Glutamatergic neuron (in vitro differentiated cells): ENCODE measurements at regions not wholly inside any gene's neighbourhood (a gene's known extent, or its start where the extent isn't known, plus 50 kb on each side); places are given as distances from the start of the nearest gene placed in this dataset.

ENCODE experiments used
- DNase-seq: peaks from one replicate; pipeline ENCODE4 v3.0.0; 2022
- H3K27ac Mint-ChIP-seq: one replicate; pipeline ENCODE4 v1.8.0; 2020; ENCODE audit warnings: mild to moderate bottlenecking, mixed read lengths, inconsistent platforms; ENCODE audit not compliant: unreplicated experiment
- H3K27me3 Mint-ChIP-seq: one replicate; pipeline ENCODE4 v1.8.0; 2020; ENCODE audit warnings: mild to moderate bottlenecking, moderate library complexity, mixed read lengths, inconsistent platforms; ENCODE audit not compliant: unreplicated experiment
- H3K36me3 Mint-ChIP-seq: one replicate; pipeline ENCODE4 v1.8.0; 2020; ENCODE audit warnings: mild to moderate bottlenecking, mixed read lengths, inconsistent platforms; ENCODE audit not compliant: unreplicated experiment
- H3K4me1 Mint-ChIP-seq: one replicate; pipeline ENCODE4 v1.8.0; 2020; ENCODE audit warnings: mild to moderate bottlenecking, low read depth, mixed read lengths, inconsistent platforms; ENCODE audit not compliant: unreplicated experiment
- H3K4me3 Mint-ChIP-seq: one replicate; pipeline ENCODE4 v1.8.0; 2020; ENCODE audit warnings: mild to moderate bottlenecking, mixed read lengths, inconsistent platforms; ENCODE audit not compliant: unreplicated experiment
- H3K9me3 Mint-ChIP-seq: one replicate; pipeline ENCODE4 v1.8.0; 2020; ENCODE audit warnings: mild to moderate bottlenecking, moderate library complexity, mixed read lengths, inconsistent platforms; ENCODE audit not compliant: unreplicated experiment
- CTCF ChIP-seq: fragments of 200-600 bp; sonication (generic); IDR thresholded peaks from one replicate; pipeline ENCODE4 v1.5.0; 2021; ENCODE audit not compliant: partially characterized antibody, unreplicated experiment

- Mint-ChIP-seq H3K9me3 (no peaks in the 10 kb centered on the region), H3K27ac (no peak overlapping the region), H3K4me3 (no peak overlapping the region), H3K36me3 (no peaks in the 10 kb centered on the region), H3K4me1 (no peaks in the 10 kb centered on the region), H3K27me3 (peaks cover 4% of the 10 kb centered on the region)
- TF ChIP-seq CTCF: no peak
- DNase-seq: no peak
These were observed 94.4 kb upstream of the PRLR start for GRCh38 chr5:35324679-35325078.

- Mint-ChIP-seq H3K27me3 (peaks cover 4% of the 10 kb centered on the region), H3K36me3 (no peaks in the 10 kb centered on the region), H3K9me3 (no peaks in the 10 kb centered on the region), H3K4me3 (no peak overlapping the region), H3K4me1 (no peaks in the 10 kb centered on the region), H3K27ac (no peak overlapping the region)
- no peak for DNase-seq
- no peak for TF ChIP-seq CTCF
These were observed 93.9 kb upstream of the PRLR start for GRCh38 chr5:35324201-35324600.

- Mint-ChIP-seq H3K36me3 (no peaks in the 10 kb centered on the region), H3K9me3 (no peaks in the 10 kb centered on the region), H3K27me3 (no peaks in the 10 kb centered on the region), H3K27ac (no peak overlapping the region), H3K4me3 (no peak overlapping the region), H3K4me1 (no peaks in the 10 kb centered on the region)
- no peak for TF ChIP-seq CTCF
- DNase-seq: no peak
These were observed 89.7 kb upstream of the PRLR start for GRCh38 chr5:35320029-35320428.

- no peaks in the 10 kb centered on the region for H3K9me3 Mint-ChIP-seq
- H3K27ac Mint-ChIP-seq: no peak overlapping the region
- no peaks in the 10 kb centered on the region for H3K36me3 Mint-ChIP-seq
- no peak overlapping the region for H3K4me3 Mint-ChIP-seq
- no peaks in the 10 kb centered on the region for H3K4me1 Mint-ChIP-seq
- no peak for TF ChIP-seq CTCF
- DNase-seq: no peak
- no peaks in the 10 kb centered on the region for H3K27me3 Mint-ChIP-seq
These were observed 89.2 kb upstream of the PRLR start for GRCh38 chr5:35319333-35320002.

GRCh38 chr5:35317586-35317985, 87.3 kb upstream of the PRLR start:
- no peak for TF ChIP-seq CTCF
- Mint-ChIP-seq H3K36me3 (no peaks in the 10 kb centered on the region), H3K4me1 (no peaks in the 10 kb centered on the region), H3K27ac (no peak overlapping the region), H3K4me3 (no peak overlapping the region), H3K27me3 (no peaks in the 10 kb centered on the region), H3K9me3 (no peaks in the 10 kb centered on the region)
- DNase-seq: no peak
